NCI-H446 treated with DMSO at 0.1 percent for 48 hours (cell line): ENCODE measurements at regions not wholly inside any gene's neighbourhood (a gene's known extent, or its start where the extent isn't known, plus 50 kb on each side); places are given as distances from the start of the nearest gene placed in this dataset.

Experiments used
- DNase-seq: peaks from one replicate; lab custom pipeline; 2025; lab: John Stamatoyannopoulos, UW

GRCh38 chrX:10047631-10048030 lies 80.5 kb downstream of the CLDN34 start:
- no peak for DNase-seq

GRCh38 chrX:10048076-10048475 lies 80.9 kb downstream of the CLDN34 start:
- no peak for DNase-seq

GRCh38 chrX:10048707-10049106 lies 81.5 kb downstream of the CLDN34 start:
- DNase-seq, result no peak

GRCh38 chrX:10049236-10049635 lies 82.1 kb downstream of the CLDN34 start:
- DNase-seq, result no peak

- no peak for DNase-seq
Observed at GRCh38 chrX:10050481-10050880, 83.3 kb downstream of the CLDN34 start.

- no peak for DNase-seq
Observed at GRCh38 chrX:10051866-10052480, 84.8 kb downstream of the CLDN34 start.

GRCh38 chrX:10052906-10053625 lies 85.9 kb downstream of the CLDN34 start:
- DNase-seq, result no peak

- DNase-seq, result no peak
Observed at GRCh38 chrX:10054396-10054795, 87.2 kb downstream of the CLDN34 start.

GRCh38 chrX:10055430-10055829 lies 88.3 kb downstream of the CLDN34 start:
- DNase-seq, result no peak

GRCh38 chrX:10062352-10062751 lies 94.4 kb upstream of the CLCN4 start:
- DNase-seq, result no peak

- DNase-seq, result no peak
Observed at GRCh38 chrX:10062980-10063379, 93.8 kb upstream of the CLCN4 start.

GRCh38 chrX:10064736-10065135 lies 92.0 kb upstream of the CLCN4 start:
- no peak for DNase-seq

GRCh38 chrX:10070714-10071436 lies 85.9 kb upstream of the CLCN4 start:
- DNase-seq, result no peak

- peak; percentile 50 for DNase-seq
Observed at GRCh38 chrX:10071451-10072144, 85.2 kb upstream of the CLCN4 start.

GRCh38 chrX:10072786-10073568 lies 83.8 kb upstream of the CLCN4 start:
- DNase-seq, result no peak

- no peak for DNase-seq
Observed at GRCh38 chrX:10073671-10074070, 83.1 kb upstream of the CLCN4 start.

- DNase-seq, result no peak
Observed at GRCh38 chrX:10074241-10074941, 82.4 kb upstream of the CLCN4 start.

- DNase-seq, result no peak
Observed at GRCh38 chrX:10076765-10077164, 80.0 kb upstream of the CLCN4 start.

GRCh38 chrX:10077425-10078188 lies 79.2 kb upstream of the CLCN4 start:
- DNase-seq, result no peak

GRCh38 chrX:10078266-10078665 lies 78.5 kb upstream of the CLCN4 start:
- no peak for DNase-seq
